ENCODE measurements at regions not wholly inside any gene's neighbourhood (a gene's known extent, or its start where the extent isn't known, plus 50 kb on each side); places are given as distances from the start of the nearest gene placed in this dataset.

DNA sequence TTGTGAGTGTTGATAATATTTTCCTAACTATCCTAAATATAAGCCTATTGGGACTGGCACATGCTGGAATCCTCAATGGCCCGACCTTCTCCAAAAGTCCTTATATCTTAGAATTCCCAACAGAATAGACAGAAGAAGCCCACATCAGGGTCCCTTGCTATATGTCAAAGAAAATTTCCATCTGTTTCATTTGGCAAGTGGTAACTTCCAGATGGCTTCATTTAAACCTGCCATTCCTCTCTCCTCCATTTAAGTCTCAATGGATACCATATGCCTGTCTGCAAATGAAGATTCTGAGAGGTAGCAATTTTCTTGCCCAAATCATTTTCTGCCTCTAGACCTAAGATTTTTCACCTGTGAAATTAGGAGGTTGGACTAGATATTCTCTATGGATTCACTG lies 73.1 kb upstream of the KCNA4 start:
- no peak for DNase-seq

DNA sequence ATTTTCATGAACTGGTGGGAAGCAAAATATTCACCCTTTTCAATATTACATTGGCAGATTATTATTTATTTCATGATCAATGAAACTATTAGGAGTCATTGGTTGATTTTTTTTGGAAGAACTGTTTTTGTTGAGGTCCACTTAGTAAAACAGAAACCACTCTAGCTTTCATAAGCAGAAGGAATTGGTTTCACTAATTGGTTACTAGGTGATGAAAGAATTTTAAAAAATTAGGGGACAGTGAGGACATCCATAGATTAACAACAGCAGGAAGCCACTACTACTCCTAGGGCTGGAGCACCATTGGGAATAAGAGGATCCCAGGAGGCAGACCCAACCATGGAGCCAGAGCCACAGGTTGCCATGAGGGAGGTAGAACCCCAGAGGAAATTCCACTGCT lies 74.4 kb upstream of the KCNA4 start:
- no peak for DNase-seq

DNA sequence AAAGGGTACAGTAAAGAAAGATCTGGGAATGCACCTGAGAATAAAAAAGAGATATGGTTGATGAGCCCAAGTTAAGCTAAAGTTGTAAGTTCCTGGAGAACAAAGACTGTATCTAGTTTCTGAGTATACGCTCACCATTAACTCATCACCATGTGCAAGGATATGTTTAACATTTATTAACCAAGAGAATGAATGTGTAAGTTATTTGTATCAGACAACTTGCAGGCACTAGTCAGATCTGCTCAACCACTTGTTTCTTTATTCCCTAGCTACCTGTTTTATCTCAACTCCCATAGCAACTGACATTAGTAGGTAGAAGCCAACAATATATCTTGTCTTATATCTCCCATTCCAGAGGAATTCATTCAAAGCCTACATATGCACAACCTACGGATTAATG lies 74.9 kb upstream of the KCNA4 start:
- no peak for DNase-seq

DNA sequence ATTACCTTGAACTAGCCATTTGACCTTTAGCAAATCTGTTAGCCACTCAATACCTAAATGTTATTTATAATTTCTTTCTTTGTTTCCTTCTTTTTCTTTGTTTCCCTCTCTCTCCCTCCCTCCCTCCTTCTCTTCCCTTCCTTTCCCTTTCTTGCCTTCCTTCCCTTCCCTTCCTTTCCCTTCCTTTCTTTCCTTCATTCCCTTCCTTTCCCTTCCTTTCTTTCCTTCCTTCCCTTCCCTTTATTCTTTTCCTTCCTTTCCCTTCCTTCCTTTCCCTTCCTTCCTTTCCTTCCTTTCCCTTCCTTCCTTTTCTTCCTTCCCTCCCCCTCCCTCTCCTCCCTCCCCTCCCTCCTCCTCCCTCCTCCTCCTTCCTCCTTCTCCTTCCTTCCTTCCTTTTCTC lies 75.7 kb upstream of the KCNA4 start:
- no peak for DNase-seq

DNA sequence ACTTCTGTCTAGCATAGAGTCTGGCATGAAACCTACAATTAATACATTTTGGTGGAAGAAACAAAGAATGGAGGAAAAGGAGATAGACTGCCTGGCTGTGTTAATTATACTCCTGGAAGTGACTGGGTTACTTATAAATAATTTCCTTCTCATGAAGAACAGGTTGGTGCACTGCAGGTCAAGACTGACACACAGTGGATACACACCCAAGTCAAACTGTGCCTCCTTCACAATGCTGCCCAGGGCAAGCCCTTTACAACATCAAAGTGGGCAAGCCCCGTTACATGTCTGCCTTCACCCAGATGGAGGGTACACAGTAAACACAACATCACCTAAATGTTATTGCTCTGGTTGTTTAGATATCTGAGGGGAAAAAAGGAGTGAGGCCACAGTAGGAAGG lies 83.7 kb upstream of the KCNA4 start:
- DNase-seq, result no peak

DNA sequence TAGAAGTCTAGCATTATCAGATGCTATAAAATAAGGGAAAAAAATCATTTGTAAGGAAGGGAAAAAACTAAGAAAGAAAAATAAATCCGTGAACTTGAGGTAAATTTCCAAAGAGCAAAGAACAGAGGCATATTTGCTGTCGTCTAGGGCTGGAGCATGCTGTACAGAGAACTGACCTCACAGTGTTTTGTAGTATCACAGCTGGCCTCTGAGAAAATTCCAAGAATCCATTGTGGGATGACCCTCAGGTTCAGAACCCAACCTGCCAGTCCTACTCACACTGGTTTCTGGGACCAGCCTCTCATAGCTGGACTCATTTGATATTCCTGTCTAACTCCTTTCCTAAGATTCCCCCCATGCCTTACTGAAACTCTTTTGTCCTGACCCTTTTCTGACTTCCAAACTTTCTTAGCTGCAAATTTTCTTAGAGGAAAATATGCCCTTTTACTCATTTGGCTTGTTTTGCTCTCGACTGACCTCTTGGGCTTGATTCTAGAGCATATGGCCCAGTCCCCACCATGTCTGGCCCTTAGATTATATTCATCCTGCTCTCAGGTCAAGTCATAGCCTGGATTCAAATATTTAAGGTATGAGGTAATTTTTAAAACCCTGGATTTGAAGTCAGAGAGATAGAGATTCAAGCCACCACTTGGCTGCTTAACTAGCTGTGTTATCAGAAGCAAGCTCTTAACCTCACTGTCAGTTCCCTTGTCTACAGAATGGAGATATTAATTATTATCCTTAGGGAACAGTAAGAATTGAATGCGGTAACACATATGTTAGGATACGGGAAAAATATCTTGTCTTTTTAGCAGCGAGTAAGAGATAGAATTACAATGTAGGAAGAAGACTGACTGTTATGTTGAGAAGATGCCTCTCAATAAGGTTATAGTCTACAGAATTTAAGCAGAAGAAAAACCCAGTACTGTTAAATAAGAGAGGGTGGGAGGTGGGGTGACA lies 89.7 kb upstream of the KCNA4 start:
- no peak for DNase-seq

DNA sequence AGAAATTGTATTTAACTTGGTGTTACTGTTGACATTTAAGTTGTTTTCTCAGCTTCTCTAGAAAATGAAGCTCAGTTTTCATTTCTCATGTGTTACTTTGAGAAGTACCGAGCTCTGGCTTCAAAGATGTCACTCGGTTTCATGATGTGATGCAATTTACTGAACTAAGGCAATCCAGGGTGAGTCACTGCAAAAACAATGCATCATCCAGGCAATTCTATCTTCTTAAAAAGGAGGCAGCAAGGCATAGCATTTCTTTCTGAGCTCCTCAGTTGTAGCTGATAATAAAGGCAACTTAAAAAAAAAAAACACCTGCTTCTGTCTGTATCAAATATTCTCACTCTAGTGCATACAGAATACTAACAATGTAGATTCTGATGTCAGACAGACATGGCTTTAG lies 91.1 kb upstream of the KCNA4 start:
- DNase-seq, result no peak

DNA sequence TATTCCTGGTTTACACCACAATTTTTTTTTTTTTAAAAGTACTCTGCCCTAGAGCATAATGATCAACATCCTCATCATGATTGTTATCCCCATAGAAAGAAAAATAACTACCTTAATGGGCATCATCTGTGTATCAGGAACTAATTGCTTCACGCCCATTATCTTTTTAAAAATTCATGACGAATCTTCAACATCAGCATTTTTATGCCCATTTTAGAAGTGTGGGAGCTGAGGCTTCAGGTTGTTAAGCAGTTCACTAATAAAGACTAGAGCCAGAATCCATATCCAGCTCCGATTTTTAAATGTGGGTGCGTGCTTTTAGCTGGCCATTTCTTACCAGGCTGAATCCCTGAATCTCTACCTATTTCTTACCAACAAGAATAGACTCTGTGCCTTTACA lies 92.9 kb upstream of the KCNA4 start:
- no peak for DNase-seq

DNA sequence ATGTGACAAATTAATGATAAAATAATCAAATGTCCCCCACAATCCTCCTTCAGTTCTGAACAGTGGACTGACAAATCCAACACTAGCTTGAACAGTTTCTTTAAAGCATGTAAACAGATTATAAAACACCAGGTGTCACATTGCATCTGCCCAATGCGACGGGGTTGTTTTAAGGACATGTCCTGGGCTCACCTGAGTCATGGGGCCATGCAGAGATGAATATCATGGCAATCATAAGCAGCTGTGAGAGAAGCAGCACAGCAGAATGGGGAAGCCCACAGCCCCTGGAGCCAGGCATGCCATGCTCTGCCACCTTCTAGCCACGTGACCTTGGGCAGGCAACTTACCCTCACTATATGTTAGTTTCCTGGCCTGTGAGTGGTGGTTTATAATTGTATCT lies 93.9 kb upstream of the KCNA4 start:
- no peak for DNase-seq

DNA sequence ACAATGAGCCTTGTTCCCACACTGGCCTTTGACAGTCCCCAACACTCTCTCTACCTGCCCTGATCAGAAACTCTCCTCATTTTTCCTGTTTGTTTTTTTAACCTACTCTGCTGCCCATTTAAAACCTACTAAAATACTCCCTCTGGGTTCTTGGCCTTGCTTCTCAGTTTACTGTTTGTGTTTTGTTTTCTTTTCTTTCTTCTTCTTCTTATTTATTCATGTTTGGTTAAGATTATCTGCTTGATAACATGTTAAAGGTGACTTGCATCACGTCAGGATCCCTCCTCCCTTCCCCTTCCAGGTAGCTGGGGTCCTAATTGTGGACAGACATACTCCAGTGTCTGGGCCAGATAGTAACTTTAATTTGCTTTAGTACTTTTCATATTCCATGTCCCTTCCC lies 95.0 kb upstream of the KCNA4 start:
- DNase-seq, result no peak

DNA sequence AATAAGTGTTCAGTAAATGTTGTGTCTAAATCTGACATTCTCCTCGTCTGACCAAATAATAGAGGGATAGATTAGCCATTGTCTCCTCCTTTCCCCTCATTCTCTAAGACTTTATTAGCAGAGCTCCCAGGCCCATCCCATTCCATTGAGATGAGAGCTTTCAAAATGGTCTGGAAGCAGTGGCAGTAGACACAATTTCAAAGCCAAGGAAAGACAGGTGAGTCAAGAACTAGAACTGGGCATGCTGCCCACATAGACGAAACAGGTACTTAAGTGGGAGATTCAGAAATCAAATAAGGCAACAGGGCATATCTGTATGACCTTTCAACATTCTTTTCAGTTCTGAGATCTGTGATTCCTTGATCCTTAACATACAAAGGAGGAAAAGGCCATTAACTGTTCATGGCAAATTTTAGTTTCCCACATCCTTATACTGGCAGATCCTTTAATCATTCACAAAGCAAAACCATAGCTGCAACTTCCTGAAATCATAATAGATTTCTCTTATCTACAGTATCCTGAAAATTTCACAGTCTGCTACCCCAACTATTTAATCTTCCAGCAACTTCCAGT lies 96.6 kb upstream of the KCNA4 start:
- no peak for DNase-seq

DNA sequence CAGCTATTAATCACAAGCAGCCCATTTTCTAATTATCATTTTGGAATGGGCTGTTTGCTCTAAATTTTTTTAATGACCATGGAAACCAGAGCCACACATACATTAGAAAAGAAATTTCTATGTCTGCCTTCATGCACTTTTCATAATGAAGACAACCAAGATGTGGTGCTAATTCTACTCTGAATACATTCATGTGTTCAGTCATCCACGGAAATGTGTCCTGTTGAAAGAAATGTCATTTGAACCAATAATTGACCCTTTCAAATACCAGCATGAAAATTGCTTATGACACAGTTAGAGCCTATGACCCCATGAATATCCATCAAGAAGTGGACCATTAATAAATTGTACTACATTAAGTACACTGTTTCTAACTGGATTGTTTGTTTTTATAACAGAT lies 99.7 kb upstream of the KCNA4 start:
- DNase-seq, result no peak

DNA sequence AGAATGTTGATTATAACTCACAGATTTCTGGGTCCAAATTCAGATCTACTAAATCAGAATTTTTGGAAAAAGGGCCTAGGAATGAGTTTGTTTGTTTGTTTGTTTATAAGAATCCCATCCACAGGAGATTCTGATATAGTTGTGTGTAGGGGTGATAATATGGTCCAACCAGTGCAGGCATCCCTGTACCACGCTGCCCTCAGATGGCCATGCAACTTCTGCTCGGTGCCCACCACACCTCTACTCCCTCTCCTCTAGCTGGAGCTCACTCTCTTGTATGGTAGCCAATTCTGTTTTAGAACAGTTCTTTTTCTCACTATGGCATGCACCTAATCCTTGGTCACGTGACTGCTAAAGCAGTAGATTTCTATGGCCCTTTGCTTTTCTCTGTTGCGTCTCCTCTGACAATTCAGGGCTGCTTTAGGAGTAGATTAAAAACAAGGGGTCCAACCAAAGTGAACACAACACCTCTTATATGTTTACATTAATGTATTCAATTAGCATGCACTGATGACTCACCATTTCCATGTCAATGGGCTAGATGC lies 103.3 kb upstream of the KCNA4 start:
- DNase-seq, result no peak

DNA sequence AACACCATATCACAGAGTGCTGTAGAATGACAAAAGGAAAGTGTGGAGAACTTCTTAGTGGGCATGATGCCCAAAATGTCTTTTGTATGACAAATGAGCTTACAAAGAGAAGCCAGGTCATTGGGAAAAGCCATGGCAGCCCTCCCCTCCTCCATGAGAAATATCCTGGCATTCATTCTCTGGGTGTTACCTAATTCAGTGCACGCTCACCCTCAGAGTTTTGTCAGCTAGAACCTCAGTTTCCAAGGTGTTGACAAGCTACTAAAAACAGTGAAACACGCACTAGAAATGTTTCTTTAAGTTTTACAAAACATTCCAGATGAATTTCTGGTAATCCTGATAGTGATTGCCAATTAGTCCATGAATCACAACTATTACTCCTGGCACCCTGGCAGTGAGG lies 105.4 kb upstream of the FSHB start:
- no peak for DNase-seq

DNA sequence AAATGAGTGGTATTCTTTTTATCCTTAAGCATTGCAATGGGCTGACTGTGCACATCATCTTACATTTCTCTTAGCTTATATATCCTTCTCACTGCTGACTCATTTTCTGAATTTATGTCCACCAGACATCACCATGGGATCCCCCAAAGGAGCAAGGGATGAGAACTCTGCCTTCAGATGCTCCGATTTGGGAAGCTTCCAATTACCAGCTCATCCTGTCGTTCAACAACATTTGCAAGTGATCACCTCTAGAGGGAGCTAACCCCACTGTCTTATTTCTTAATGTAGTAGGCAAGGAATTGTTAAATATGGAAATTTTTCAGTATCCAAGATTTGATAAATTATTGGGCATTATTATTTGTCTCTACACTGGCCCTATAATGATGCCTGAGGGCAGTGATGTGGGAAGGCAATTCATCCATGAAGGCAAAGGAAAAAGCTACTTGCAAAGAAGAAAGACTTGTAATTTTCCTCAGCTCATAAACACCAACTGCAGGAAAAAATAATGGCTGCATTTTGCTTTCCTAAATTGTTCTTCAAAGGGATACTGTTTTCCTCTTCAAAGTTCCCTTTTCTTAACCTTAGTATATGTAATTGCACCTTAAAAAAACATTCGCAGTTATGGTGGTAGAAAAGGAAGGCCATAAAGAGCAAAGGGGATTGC lies 102.4 kb upstream of the FSHB start:
- no peak for DNase-seq

DNA sequence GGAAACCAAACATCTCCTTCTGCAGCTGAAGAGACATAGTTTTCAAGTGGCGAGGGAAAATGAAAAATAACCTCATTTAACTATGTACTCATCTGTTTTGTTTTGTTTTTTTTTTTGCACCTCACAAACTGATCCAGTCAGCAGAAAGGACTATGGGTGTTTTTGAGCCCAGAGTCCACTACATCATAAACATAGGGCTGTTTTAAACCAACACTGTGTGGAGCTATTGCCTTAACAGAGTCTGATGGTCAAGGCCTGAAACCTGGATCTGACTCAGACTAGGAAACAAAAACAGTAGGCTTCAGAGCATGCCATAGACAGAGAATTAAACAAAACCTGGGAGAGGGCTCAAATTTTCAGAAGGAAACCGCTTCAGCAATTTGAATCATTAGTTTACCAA lies 99.3 kb upstream of the FSHB start:
- no peak for DNase-seq

DNA sequence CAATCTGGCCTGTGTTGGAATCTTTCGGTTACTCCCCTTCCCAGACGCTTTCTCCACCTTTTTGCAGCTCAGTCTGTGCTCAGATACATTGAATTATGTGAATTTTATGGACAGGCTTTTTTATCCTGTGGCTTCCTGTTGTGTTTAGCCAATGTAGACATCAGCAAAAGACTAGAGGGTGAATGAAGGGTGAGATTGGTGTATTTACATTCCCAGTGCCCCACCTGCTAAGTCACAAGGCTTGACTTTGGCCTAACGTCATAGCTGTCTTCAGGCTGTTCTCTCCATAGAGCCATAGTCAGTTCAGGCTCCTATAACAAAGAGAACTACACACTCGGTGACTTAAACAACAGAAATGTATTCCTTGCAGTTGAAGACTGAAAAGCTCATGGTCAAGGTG lies 97.5 kb upstream of the FSHB start:
- no peak for DNase-seq

DNA sequence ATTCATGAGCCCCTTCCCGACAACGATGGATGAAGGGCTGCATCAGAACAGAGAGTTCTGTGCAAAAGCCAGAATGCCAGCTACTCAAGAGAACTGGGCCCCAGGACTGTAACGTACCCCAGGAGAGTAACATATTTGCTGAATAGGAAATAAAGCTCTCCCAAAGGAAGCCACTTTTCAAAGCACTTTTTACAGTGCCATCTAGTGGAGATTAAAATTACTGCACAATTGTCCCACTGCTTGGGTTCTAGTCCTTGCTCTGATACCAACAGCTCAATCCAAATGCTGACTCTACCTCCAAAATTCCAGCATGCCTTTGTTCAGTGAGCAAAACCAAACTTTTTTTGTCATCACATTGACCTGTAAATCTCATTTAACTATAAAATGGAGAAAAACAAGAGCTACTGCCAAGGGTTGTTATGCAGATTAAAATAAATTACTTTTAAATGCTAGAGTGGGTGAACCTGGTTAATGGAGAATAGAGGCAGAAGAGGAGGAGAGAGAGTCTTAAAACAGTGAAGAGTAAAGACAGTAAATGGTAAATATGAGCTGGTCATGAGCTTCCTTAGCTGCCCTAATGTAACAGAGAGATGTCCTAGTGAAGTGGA lies 87.6 kb upstream of the FSHB start:
- no peak for DNase-seq

DNA sequence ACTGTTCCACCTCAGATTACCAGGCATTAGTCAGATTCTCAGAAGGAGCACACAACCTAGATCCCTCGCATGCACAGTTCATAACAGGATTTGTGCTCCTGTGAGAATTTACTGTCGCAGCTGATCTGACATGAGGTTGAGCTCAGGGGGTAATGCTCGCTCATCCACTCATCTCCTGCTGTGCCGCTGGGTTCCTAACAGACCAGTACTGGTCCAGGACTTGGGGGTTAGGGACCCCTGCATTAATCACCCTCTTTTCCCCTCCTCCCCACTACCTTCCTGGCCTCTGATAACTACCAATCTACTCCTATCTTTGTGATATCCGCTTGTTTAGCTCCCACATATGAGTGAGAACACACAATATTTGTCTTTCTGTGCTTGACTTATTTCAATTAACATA lies 83.5 kb upstream of the FSHB start:
- DNase-seq, result no peak

DNA sequence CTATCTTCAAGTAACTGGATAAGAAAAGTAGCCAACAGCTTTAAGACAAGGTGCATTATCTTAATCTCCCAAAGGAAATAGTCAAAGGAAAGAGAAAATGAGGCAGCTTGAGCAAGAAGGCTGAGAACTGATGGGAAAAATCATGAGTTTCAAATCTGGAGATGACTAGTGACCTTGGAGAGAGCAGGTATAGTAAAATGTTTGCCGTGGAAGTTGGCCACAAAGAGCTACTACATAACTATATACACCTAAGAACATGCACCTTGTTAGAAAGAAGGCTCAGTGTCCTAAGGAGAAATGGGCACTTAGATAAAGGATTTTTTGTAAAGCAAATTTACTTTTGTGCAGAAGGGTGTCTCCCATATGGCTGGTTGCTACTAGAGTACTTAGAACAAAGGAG lies 80.8 kb upstream of the FSHB start:
- no peak for DNase-seq

DNA sequence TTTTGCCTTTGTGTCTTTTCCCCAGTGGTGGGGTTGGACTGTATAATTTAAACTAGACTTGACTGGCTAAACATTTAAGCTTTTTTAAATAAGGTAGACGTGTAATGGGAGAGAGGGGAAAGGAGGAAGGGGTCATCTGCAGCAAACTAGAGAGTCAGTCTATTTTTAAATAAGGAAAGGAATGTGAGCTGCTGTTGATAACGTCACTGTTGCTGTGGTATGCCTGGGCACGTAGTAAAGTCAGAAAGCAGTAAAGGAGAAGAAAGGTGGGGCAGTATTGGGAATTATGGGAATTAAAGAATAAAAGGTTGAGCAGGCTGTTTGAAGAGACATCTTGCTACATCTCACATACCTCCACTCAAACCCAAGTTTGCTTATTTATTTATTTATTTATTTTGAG lies 80.4 kb upstream of the FSHB start:
- DNase-seq, result no peak

DNA sequence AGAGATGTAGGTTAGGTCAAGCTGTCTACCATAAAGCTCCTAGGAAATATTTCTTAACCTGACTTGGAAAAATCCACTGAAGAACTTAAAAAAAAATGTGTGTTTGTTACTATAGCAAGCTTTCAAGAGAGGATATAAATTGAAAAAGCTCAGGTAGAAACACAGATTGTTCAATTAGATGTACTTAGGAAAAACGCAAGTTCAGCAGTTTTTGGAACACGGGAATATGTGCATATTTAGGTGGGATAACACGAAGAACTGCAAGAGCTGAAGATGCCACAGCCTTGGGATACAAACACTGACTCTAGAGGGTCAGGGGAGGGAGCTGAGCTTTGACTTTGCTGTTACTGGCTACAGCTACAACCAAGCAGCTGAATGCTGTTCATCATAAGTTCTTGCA lies 77.8 kb upstream of the FSHB start:
- no peak for DNase-seq

DNA sequence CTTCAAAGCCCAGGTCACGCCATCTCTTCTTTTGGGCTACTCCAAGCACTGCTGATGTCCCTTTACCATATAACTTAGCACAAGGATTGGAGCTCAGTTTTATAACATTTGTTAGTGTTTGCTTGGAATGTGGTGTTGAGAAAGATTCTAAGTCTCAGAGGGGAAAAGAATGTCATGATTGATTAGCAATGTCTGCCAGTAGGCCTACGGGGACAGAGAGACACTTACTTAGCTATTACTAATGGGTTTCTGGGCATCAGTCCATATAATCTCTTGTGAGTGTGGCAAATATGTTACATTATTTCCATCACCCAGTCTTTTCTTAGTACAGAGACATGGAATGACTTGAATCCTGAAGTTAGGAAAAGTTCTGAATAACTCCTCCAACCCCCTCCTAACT lies 75.4 kb upstream of the FSHB start:
- no peak for DNase-seq

DNA sequence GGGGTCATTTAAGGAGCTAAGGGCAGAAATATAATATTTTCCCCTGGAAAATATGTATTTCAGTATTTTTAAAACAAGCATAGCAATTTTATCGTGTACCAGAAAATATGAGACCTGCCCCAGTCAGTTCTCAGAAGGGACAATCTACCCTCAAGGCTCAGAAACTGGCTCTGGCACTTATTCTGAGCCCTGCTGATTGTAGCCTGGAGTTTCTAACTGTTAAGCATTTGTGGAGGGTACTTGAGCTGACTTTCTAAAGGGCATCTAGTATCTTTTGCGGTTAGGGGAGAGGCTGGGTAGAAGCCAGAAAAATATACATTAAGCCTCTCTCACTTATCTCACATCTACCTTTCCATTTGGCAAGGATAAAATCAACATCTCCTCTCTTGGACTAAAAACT lies 71.3 kb upstream of the FSHB start:
- DNase-seq, result no peak
